CD4-positive, alpha-beta T cell (primary cell): ENCODE measurements at regions not wholly inside any gene's neighbourhood (a gene's known extent, or its start where the extent isn't known, plus 50 kb on each side); places are given as distances from the start of the nearest gene placed in this dataset.

Experiments used
- ATAC-seq: fragments of 200-7000 bp; cut with Tn5 transposase; one replicate; pipeline ENCODE4 v1.10.0; 2022; ENCODE audit warnings: mild to moderate bottlenecking; ENCODE audit not compliant: poor library complexity
- CTCF ChIA-PET: fragments of 350-600 bp; sonication (Branson Sonifier 250); formaldehyde crosslinking; loops from one replicate; lab custom pipeline; 2021; ENCODE audit warnings: antibody characterized with exemption, inconsistent platforms; lab: Charles Lee
- POLR2A ChIA-PET: fragments of 350-600 bp; sonication (Branson Sonifier 250); formaldehyde crosslinking; loops from one replicate; lab custom pipeline; 2021; ENCODE audit warnings: antibody characterized with exemption, inconsistent platforms; lab: Charles Lee
- DNase-seq, 14 experiments: peaks; one replicate each; pipeline ENCODE4 v3.0.0-alpha.2; 2013 to 2020; ENCODE audit warnings: mixed read lengths in 2 of 14
- H3K27ac ChIP-seq, 2 donors: one replicate each; pipeline versions ENCODE4 v1.5.1 to v1.7.0; 2013; ENCODE audit warnings: low read length in 2 of 2, low read depth in 1 of 2, mild to moderate bottlenecking in 1 of 2
- H3K27me3 ChIP-seq, 2 experiments: 1 replicate in 1 of 2; 2 replicates in 1 of 2; pipeline versions ENCODE4 v1.6.1 to v1.7.0; 2013; ENCODE audit warnings: low read length in 2 of 2, control low read depth in 1 of 2, mild to moderate bottlenecking in 1 of 2, moderate library complexity in 1 of 2; ENCODE audit not compliant: insufficient read depth in 2 of 2, control insufficient read depth in 1 of 2
- H3K36me3 ChIP-seq: one replicate; pipeline ENCODE4 v1.6.1; 2013; ENCODE audit warnings: low read length, control low read depth; ENCODE audit not compliant: insufficient read depth
- H3K4me1 ChIP-seq: one replicate; pipeline ENCODE4 v1.6.1; 2013; ENCODE audit warnings: low read length, control low read depth; ENCODE audit not compliant: insufficient read depth
- H3K4me3 ChIP-seq: one replicate; pipeline ENCODE4 v1.5.1; 2013; ENCODE audit warnings: mild to moderate bottlenecking, low read length, moderate library complexity
- H3K9me3 ChIP-seq, 2 experiments: 1 replicate in 1 of 2; 2 replicates in 1 of 2; pipeline versions ENCODE4 v1.6.1 to v1.7.0; 2013; ENCODE audit warnings: low read length in 2 of 2, mild to moderate bottlenecking in 2 of 2, control low read depth in 1 of 2, moderate library complexity in 1 of 2; ENCODE audit not compliant: control insufficient read depth in 1 of 2, insufficient read depth in 1 of 2
- H3K27ac Mint-ChIP-seq: one replicate; pipeline ENCODE4 v1.8.0; 2020; ENCODE audit warnings: mixed read lengths
- H3K27me3 Mint-ChIP-seq: one replicate; pipeline ENCODE4 v1.8.0; 2021; ENCODE audit warnings: mixed read lengths
- H3K36me3 Mint-ChIP-seq: one replicate; pipeline ENCODE4 v1.8.0; 2021; ENCODE audit warnings: low read depth, mixed read lengths
- H3K4me1 Mint-ChIP-seq: one replicate; pipeline ENCODE4 v1.8.0; 2021; ENCODE audit warnings: low read depth, mixed read lengths
- H3K4me3 Mint-ChIP-seq: one replicate; pipeline ENCODE4 v1.8.0; 2020; ENCODE audit warnings: mild to moderate bottlenecking, mixed read lengths
- H3K9me3 Mint-ChIP-seq: one replicate; pipeline ENCODE4 v1.8.0; 2020; ENCODE audit warnings: mixed read lengths
- CTCF ChIP-seq: fragments of 200-600 bp; IDR thresholded peaks from one replicate; pipeline ENCODE4 v1.8.0; 2022; ENCODE audit warnings: antibody characterized with exemption, mild to moderate bottlenecking
- intact Hi-C, 2 experiments: fragments of 100-400 bp; cut with DNase I in 1 of 2; cut with micrococcal nuclease in 1 of 2; formaldehyde crosslinking; loops; one replicate each; pipeline versions ENCODE4 v1.15.1 to v1.9.0; 2023 to 2025; cut with DNase I, micrococcal nuclease

- CTCF ChIA-PET: no interaction called here
- POLR2A ChIA-PET: no interaction called here
- H3K27me3 Mint-ChIP-seq: no peaks in the 10 kb centered on the region
Measured at GRCh38 chr14:29993143-29993542, 65.5 kb upstream of the PRKD1 start.

GRCh38 chr14:29999013-29999539 is 71.4 kb upstream of the PRKD1 start:
- Histone ChIP-seq H3K36me3 (no peaks in the 10 kb centered on the region), H3K27me3 (no peaks in the 10 kb centered on the region), H3K4me3 (no peak overlapping the region), H3K4me1 (no peaks in the 10 kb centered on the region), H3K27ac (no peak overlapping the region), H3K9me3 (peaks cover 0 to 4% of the 10 kb centered on the region in 2 experiments)
- Mint-ChIP-seq H3K27ac (no peak overlapping the region), H3K27me3 (no peaks in the 10 kb centered on the region), H3K36me3 (no peaks in the 10 kb centered on the region), H3K4me3 (no peak overlapping the region), H3K4me1 (no peaks in the 10 kb centered on the region), H3K9me3 (peaks cover 2% of the 10 kb centered on the region)
- TF ChIP-seq CTCF: no peak
- intact Hi-C loops: no loop called here
- ChIA-PET CTCF (no interaction called here), POLR2A (no interaction called here)
- ATAC-seq: no peak
- no peak for DNase-seq

More at GRCh38 chr14:29993143-29993542, 65.5 kb upstream of the PRKD1 start:
- Histone ChIP-seq H3K27ac (no peak overlapping the region), H3K9me3 (no peaks in the 10 kb centered on the region), H3K36me3 (no peaks in the 10 kb centered on the region), H3K4me1 (no peaks in the 10 kb centered on the region), H3K4me3 (no peak overlapping the region), H3K27me3 (no peaks in the 10 kb centered on the region)
- Mint-ChIP-seq H3K27ac (no peak overlapping the region), H3K9me3 (no peaks in the 10 kb centered on the region), H3K4me3 (no peak overlapping the region), H3K36me3 (no peaks in the 10 kb centered on the region), H3K4me1 (no peaks in the 10 kb centered on the region)
- no peak for TF ChIP-seq CTCF
- DNase-seq (no peak), ATAC-seq (no peak)
- intact Hi-C loops: no loop called here

- intact Hi-C loops: no loop called here
- Histone ChIP-seq H3K9me3 (peaks cover 0 to 11% of the 10 kb centered on the region in 2 experiments), H3K36me3 (no peaks in the 10 kb centered on the region), H3K27ac (no peak overlapping the region), H3K4me3 (no peak overlapping the region), H3K27me3 (no peaks in the 10 kb centered on the region), H3K4me1 (no peaks in the 10 kb centered on the region)
- no peaks in the 10 kb centered on the region for H3K4me1 Mint-ChIP-seq
- no peak for TF ChIP-seq CTCF
- no peak for DNase-seq
- no peak overlapping the region for H3K4me3 Mint-ChIP-seq
- no peaks in the 10 kb centered on the region for H3K36me3 Mint-ChIP-seq
- ChIA-PET POLR2A (no interaction called here), CTCF (no interaction called here)
- H3K27ac Mint-ChIP-seq: no peak overlapping the region
- ATAC-seq: no peak
- peaks cover 6% of the 10 kb centered on the region for H3K9me3 Mint-ChIP-seq
- H3K27me3 Mint-ChIP-seq: no peaks in the 10 kb centered on the region
Measured at GRCh38 chr14:30002859-30003258, 75.2 kb upstream of the PRKD1 start.
